Stomach (tissue), 8 donors: ENCODE measurements at regions not wholly inside any gene's neighbourhood (a gene's known extent, or its start where the extent isn't known, plus 50 kb on each side); places are given as distances from the start of the nearest gene placed in this dataset.

ENCODE experiments used
- DNase-seq, 2 donors: peaks; one replicate each; pipeline versions ENCODE4 v3.0.0 to v3.0.0-alpha.2; 2013 to 2019
- H3K27ac ChIP-seq, 5 donors: fragments of 200-600 bp in 4 of 5; sonication (generic) in 4 of 5; one replicate each; pipeline ENCODE4 v1.5.1; 2013 to 2019; ENCODE audit warnings: mild to moderate bottlenecking in 1 of 5, moderate library complexity in 1 of 5
- H3K27me3 ChIP-seq, 3 donors: fragments of 200-600 bp; sonication (generic); one replicate each; pipeline ENCODE4 v1.5.1; 2017 to 2019; ENCODE audit warnings: mixed run types in 1 of 3
- H3K36me3 ChIP-seq, 4 donors: fragments of 200-600 bp; sonication (generic); 1 replicate in 3 of 4; 2 replicates in 1 of 4; pipeline ENCODE4 v1.5.1; 2016 to 2019
- H3K4me1 ChIP-seq, 4 donors: fragments of 200-600 bp; sonication (generic); one replicate each; pipeline ENCODE4 v1.5.1; 2016 to 2019
- H3K4me3 ChIP-seq, 4 donors: fragments of 200-600 bp; sonication (generic) in 3 of 4; one replicate each; pipeline ENCODE4 v1.5.1; 2016 to 2019; ENCODE audit warnings: mild to moderate bottlenecking in 1 of 4
- H3K9me3 ChIP-seq, 4 donors: fragments of 200-600 bp; sonication (generic); one replicate each; pipeline ENCODE4 v1.5.1; 2016 to 2019
- CTCF ChIP-seq, 7 experiments: fragments of 450-650 bp in 4 of 7; fragments of 200-600 bp in 3 of 7; sonication (generic) in 3 of 7; IDR thresholded peaks; one replicate each; pipeline ENCODE4 v1.5.1; 2016 to 2019; ENCODE audit warnings: antibody characterized with exemption in 7 of 7, control low read depth in 2 of 7, mild to moderate bottlenecking in 1 of 7
- EP300 ChIP-seq: sonication (generic); formaldehyde crosslinking; IDR thresholded peaks from one replicate; pipeline ENCODE4 v1.6.1; 2017; ENCODE audit warnings: antibody characterized with exemption
- POLR2A ChIP-seq, 4 donors: fragments of 450-650 bp; IDR thresholded peaks; one replicate each; pipeline ENCODE4 v1.6.1; 2016; ENCODE audit warnings: antibody characterized with exemption in 4 of 4, control low read depth in 2 of 4, mild to moderate bottlenecking in 1 of 4, moderate library complexity in 1 of 4
- POLR2AphosphoS5 ChIP-seq, 3 donors: sonication (generic); formaldehyde crosslinking; IDR thresholded peaks; one replicate each; pipeline ENCODE4 v1.6.1; 2016; ENCODE audit warnings: antibody characterized with exemption in 3 of 3
- WGBS, 5 donors: extraction: QIAGEN DNeasy Blood & Tissue Kit in 3 of 5; methylation state at CpG; one replicate each; pipeline versions ENCODE4 v1.1.5 to v1.1.7; 2013 to 2018; 5-methylcytosine and 5-hydroxymethylcytosine counted together
- intact Hi-C: fragments of 100-400 bp; cut with DNase I; formaldehyde crosslinking; loops from one replicate; pipeline ENCODE4 v1.15.1; 2023; ENCODE audit warnings: low total_unique reads
- small RNA-seq, 4 donors: library from RNA; depleted of rRNA; stranded (forward); fragments of <200 nt; gene quantifications; one replicate each; pipeline ENCODE3, GENCODE V24; 2016
- donor health status: healthy with polysubstance abuse.
- donor health status: Bipolar disorder and iron deficiency.
- donor health status: healthy.

- Histone ChIP-seq H3K4me1 (no peaks in the 10 kb centered on the region), H3K9me3 (no peaks in the 10 kb centered on the region), H3K27me3 (no peaks in the 10 kb centered on the region), H3K4me3 (no peak overlapping the region), H3K36me3 (no peaks in the 10 kb centered on the region), H3K27ac (no peak overlapping the region)
- no peak for TF ChIP-seq POLR2AphosphoS5 (IDR thresholded peaks at IDR 0.05)
- no peak for TF ChIP-seq EP300
- TF ChIP-seq POLR2A (IDR thresholded peaks at IDR 0.05) = no peak
- TF ChIP-seq CTCF (IDR thresholded peaks at IDR 0.05) = no peak
- no peak for DNase-seq
- 66 to 78% (median 75%) methylated on average over 2 of the region's 2 CpGs for WGBS, 5 donors
- intact Hi-C loops = no loop called here
Observed at GRCh38 chr6:48178700-48179099, 67.7 kb upstream of the PTCHD4 start.

GRCh38 chr6:48177786-48178185 lies 66.8 kb upstream of the PTCHD4 start:
- Histone ChIP-seq H3K27ac (no peak overlapping the region), H3K4me3 (no peak overlapping the region), H3K36me3 (no peaks in the 10 kb centered on the region), H3K27me3 (no peaks in the 10 kb centered on the region), H3K4me1 (no peaks in the 10 kb centered on the region), H3K9me3 (no peaks in the 10 kb centered on the region)
- no peak for TF ChIP-seq POLR2A (IDR thresholded peaks at IDR 0.05)
- no peak for TF ChIP-seq EP300
- no peak for TF ChIP-seq CTCF (IDR thresholded peaks at IDR 0.05)
- no peak for TF ChIP-seq POLR2AphosphoS5 (IDR thresholded peaks at IDR 0.05)
- DNase-seq = no peak
- intact Hi-C loops = no loop called here
- WGBS, 5 donors = 84 to 93% (median 86%) methylated on average over 3 of the region's 3 CpGs

GRCh38 chr6:48176645-48177308 lies 65.8 kb upstream of the PTCHD4 start:
- TF ChIP-seq POLR2A (IDR thresholded peaks at IDR 0.05) (no peak), POLR2AphosphoS5 (IDR thresholded peaks at IDR 0.05) (no peak), EP300 (no peak), CTCF (IDR thresholded peaks at IDR 0.05) (no peak)
- 64 to 72% (median 70%) methylated on average over 6 of the region's 6 CpGs for WGBS, 5 donors
- no peak overlapping the region for H3K4me3 ChIP-seq

GRCh38 chr6:48169635-48170034 lies 58.6 kb upstream of the PTCHD4 start:
- Histone ChIP-seq H3K9me3 (no peaks in the 10 kb centered on the region), H3K4me3 (no peak overlapping the region), H3K27me3 (no peaks in the 10 kb centered on the region), H3K4me1 (no peaks in the 10 kb centered on the region), H3K36me3 (no peaks in the 10 kb centered on the region), H3K27ac (no peak overlapping the region)
- TF ChIP-seq POLR2AphosphoS5 (IDR thresholded peaks at IDR 0.05) (no peak), CTCF (IDR thresholded peaks at IDR 0.05) (no peak), POLR2A (IDR thresholded peaks at IDR 0.05) (no peak), EP300 (no peak)
- no peak for DNase-seq
- intact Hi-C loops = no loop called here
- WGBS, 5 donors = 89 to 100% (median 96%) methylated on average over 1 of the region's 1 CpG

More at GRCh38 chr6:48176645-48177308, 65.8 kb upstream of the PTCHD4 start:
- H3K27me3 ChIP-seq = no peaks in the 10 kb centered on the region
- no peaks in the 10 kb centered on the region for H3K36me3 ChIP-seq
- DNase-seq = no peak
- H3K27ac ChIP-seq = no peak overlapping the region
- no peaks in the 10 kb centered on the region for H3K9me3 ChIP-seq
- intact Hi-C loops = no loop called here
- no peaks in the 10 kb centered on the region for H3K4me1 ChIP-seq

Small RNAs in the stretch of these regions (small RNA-seq; reads per million reads assigned to genes)
- gene FO393413.1 (0 reads per million in 4 donors), gene RNU7-65P (0 reads per million in 4 donors)
